ENCODE measurements at regions not wholly inside any gene's neighbourhood (a gene's known extent, or its start where the extent isn't known, plus 50 kb on each side); places are given as distances from the start of the nearest gene placed in this dataset.

DNA sequence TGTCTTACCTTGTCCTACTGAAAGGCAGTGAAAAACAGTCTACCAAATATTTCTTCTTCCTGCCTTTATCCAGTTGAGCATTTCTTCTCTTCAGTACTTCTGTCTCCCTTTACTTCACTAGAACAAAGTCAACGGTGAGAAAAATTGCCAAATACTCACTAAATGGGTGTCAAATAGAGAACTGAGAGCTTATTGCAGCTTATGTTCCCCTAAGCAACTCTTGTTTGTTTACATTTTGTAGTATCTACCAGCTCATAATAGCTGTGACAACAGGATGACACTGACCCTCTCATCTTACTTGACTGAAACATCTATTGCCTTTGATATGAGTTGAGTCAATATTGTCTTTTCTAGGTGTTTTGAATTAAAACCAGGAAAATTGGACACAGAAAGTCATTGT is 327.9 kb upstream of the SORCS1 start:
- Histone ChIP-seq H3K4me1 (no peaks in the 10 kb centered on the region), H3K9ac (no peak overlapping the region), H3K27ac (no peak overlapping the region), H3K4me3 (no peak overlapping the region), H3K36me3 (no peaks in the 10 kb centered on the region), H4K20me1 (no peaks in the 10 kb centered on the region), H3K9me3 (replicated peaks in 1 of 11) (no peaks in the 10 kb centered on the region), H3K27me3 (no peaks in the 10 kb centered on the region), H3K4me2 (no peak overlapping the region)
- TF ChIP-seq Cebpa-rat (IDR thresholded peaks at IDR 0.05) = no peak

DNA sequence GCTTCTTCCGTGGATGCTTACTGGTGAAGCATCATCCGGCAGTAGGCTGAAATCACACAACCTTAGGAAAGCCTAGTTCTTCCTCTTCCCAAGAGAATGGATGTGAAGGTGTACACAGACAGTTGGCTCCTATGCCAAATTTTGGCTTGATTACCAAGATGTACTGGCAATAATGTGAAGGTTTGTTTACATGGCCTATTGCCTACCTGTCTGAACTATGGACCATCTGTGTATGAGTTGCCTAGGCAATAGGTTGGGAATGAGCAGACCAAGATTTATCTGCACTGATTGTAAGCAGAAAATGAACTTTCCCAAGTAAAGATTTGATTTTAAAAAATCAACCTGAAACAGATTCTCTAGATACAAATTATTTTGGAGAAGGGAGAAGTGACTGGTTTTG is 325.9 kb upstream of the SORCS1 start:
- no peaks in the 10 kb centered on the region for H3K27me3 ChIP-seq
- no peaks in the 10 kb centered on the region for H3K36me3 ChIP-seq
- no peak overlapping the region for H3K9ac ChIP-seq
- no peak overlapping the region for H3K4me3 ChIP-seq
- H3K4me1 ChIP-seq = no peaks in the 10 kb centered on the region
- no peak for TF ChIP-seq Cebpa-rat (IDR thresholded peaks at IDR 0.05)
- H3K9me3 ChIP-seq (replicated peaks in 1 of 11) = no peaks in the 10 kb centered on the region
- no peaks in the 10 kb centered on the region for H4K20me1 ChIP-seq
- H3K27ac ChIP-seq = no peak overlapping the region
- no peak overlapping the region for H3K4me2 ChIP-seq

GRCh38 chr10:107487284-107487683 is 322.8 kb upstream of the SORCS1 start:
- Histone ChIP-seq H3K4me2 (no peak overlapping the region; a peak in 1 of 22 replicates), H3K4me3 (no peak overlapping the region), H3K4me1 (no peaks in the 10 kb centered on the region), H4K20me1 (no peaks in the 10 kb centered on the region), H3K27ac (no peak overlapping the region), H3K9ac (no peak overlapping the region), H3K9me3 (replicated peaks in 1 of 11) (no peaks in the 10 kb centered on the region), H3K36me3 (no peaks in the 10 kb centered on the region), H3K27me3 (no peaks in the 10 kb centered on the region)
- TF ChIP-seq Cebpa-rat (IDR thresholded peaks at IDR 0.05) = peak in 4 of 11 experiments; percentile 13 to 67 (median 49); a peak in 4 of 22 replicates

DNA sequence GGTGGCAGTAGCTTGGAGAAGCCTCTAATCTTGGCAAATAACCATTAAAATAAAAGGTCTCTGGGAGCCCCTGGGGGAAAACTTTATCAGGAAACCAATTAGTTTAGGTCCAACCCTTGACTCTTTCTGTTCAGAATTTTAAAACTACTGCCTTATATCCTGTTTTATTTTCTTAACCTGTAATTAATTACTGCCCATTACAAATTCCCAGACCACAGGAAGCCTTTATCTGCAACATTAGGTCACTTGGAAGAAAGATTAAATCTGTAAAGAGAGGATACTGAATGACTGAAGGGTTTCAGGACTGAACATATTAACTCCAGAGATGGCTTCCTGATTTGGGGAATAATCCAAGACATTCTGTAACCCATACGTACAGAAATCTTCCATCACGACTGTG is 320.5 kb upstream of the SORCS1 start:
- H3K9ac ChIP-seq = no peak overlapping the region
- no peaks in the 10 kb centered on the region for H3K4me1 ChIP-seq
- H3K4me2 ChIP-seq = no peak overlapping the region
- no peaks in the 10 kb centered on the region for H4K20me1 ChIP-seq
- no peaks in the 10 kb centered on the region for H3K9me3 ChIP-seq (replicated peaks in 1 of 11)
- no peaks in the 10 kb centered on the region for H3K36me3 ChIP-seq
- TF ChIP-seq Cebpa-rat (IDR thresholded peaks at IDR 0.05) = no peak
- H3K27ac ChIP-seq = no peak overlapping the region
- no peaks in the 10 kb centered on the region for H3K27me3 ChIP-seq
- H3K4me3 ChIP-seq = no peak overlapping the region

DNA sequence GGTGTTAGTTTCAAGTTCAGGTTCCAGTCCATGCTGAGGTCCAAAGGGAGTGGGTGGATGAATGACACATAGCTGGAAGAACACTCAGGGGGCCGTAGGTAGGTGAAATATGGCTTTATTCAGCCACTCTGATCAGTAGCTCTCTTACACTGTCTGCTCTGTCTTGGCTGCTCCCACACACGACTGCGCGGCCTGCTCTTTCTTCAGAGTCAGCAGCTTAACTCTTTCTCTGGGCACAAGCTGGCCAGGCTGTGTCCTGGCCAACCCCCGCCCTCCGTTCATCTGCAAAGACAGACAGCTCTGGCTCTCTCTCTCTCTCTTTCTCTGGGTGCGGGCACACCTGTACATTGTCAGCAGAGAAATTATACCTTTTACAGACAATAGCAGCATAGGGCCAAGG is 317.4 kb upstream of the SORCS1 start:
- no peak for TF ChIP-seq Cebpa-rat (IDR thresholded peaks at IDR 0.05)
- no peaks in the 10 kb centered on the region for H4K20me1 ChIP-seq
- no peak overlapping the region for H3K4me2 ChIP-seq
- H3K9ac ChIP-seq = no peak overlapping the region
- H3K36me3 ChIP-seq = no peaks in the 10 kb centered on the region
- H3K4me1 ChIP-seq = peaks cover 0 to 8% (median 0%) of the 10 kb centered on the region in 10 experiments; a peak in 3 of 20 replicates
- no peaks in the 10 kb centered on the region for H3K27me3 ChIP-seq
- H3K9me3 ChIP-seq (replicated peaks in 1 of 11) = no peaks in the 10 kb centered on the region
- H3K4me3 ChIP-seq = no peak overlapping the region
- H3K27ac ChIP-seq = no peak overlapping the region

DNA sequence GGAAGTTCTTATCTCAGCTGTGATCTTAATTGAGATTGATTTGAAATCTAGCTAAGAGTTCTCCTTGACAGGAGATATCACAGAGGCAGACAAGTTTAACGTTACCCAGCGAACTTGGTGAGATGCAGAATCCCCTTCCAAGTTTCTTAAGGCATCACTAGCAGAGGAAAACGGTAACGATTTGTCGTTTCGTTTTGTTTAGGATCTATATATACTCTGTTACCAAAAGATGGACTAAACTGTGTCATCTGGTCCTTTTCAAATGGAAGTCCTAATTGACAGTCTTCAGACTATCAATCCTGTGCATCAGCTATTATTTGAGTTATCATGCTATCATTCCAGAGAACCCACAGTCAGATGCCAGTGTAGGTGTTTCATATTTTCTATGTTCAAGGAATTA is 316.7 kb upstream of the SORCS1 start:
- Histone ChIP-seq H3K4me1 (peaks cover 0 to 14% (median 0%) of the 10 kb centered on the region in 10 experiments; a peak in 3 of 20 replicates), H3K36me3 (no peaks in the 10 kb centered on the region), H3K4me2 (no peak overlapping the region), H3K4me3 (no peak overlapping the region), H3K27me3 (no peaks in the 10 kb centered on the region), H4K20me1 (no peaks in the 10 kb centered on the region), H3K27ac (no peak overlapping the region), H3K9me3 (replicated peaks in 1 of 11) (no peaks in the 10 kb centered on the region), H3K9ac (no peak overlapping the region)
- no peak for TF ChIP-seq Cebpa-rat (IDR thresholded peaks at IDR 0.05)

- H3K9ac ChIP-seq = no peak overlapping the region
- H3K4me3 ChIP-seq = no peak overlapping the region
- TF ChIP-seq Cebpa-rat (IDR thresholded peaks at IDR 0.05) = no peak
- no peaks in the 10 kb centered on the region for H4K20me1 ChIP-seq
- no peaks in the 10 kb centered on the region for H3K9me3 ChIP-seq (replicated peaks in 1 of 11)
- no peak overlapping the region for H3K4me2 ChIP-seq
- no peaks in the 10 kb centered on the region for H3K27me3 ChIP-seq
- no peak overlapping the region for H3K27ac ChIP-seq
- no peaks in the 10 kb centered on the region for H3K36me3 ChIP-seq
- H3K4me1 ChIP-seq = peaks cover 0 to 14% (median 0%) of the 10 kb centered on the region in 10 experiments; a peak in 3 of 20 replicates
Observed at GRCh38 chr10:107480781-107481180, 316.3 kb upstream of the SORCS1 start.

DNA sequence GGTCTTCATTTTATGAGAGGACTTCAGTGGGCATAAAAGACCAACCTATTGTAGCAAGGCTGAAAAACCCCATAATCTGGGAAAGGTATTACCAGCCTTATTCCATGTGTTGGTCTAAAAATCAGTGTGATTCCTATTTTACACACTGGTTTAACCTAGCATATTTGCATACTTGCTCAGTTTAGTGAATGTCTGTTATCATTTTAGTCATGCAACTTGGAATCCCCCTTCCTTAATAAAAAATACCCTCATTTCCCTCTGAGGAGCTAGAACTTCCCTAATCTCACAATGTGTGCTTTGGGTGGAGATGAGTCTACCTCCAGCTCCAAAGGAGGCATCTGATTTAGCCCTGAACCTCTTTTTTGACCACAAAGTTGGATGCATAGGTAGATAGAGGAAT is 312.8 kb upstream of the SORCS1 start:
- H3K4me3 ChIP-seq = no peak overlapping the region
- H3K36me3 ChIP-seq = no peaks in the 10 kb centered on the region
- peaks cover 0 to 14% (median 0%) of the 10 kb centered on the region in 10 experiments; a peak in 3 of 20 replicates for H3K4me1 ChIP-seq
- no peak overlapping the region for H3K9ac ChIP-seq
- no peaks in the 10 kb centered on the region for H3K9me3 ChIP-seq (replicated peaks in 1 of 11)
- no peaks in the 10 kb centered on the region for H4K20me1 ChIP-seq
- no peak overlapping the region for H3K27ac ChIP-seq
- no peak for TF ChIP-seq Cebpa-rat (IDR thresholded peaks at IDR 0.05)
- no peaks in the 10 kb centered on the region for H3K27me3 ChIP-seq
- H3K4me2 ChIP-seq = peak overlapping the region in 2 of 11 experiments; percentile 39 to 47; a peak in 3 of 22 replicates

- Histone ChIP-seq H3K4me1 (peaks cover 0 to 14% (median 0%) of the 10 kb centered on the region in 10 experiments; a peak in 3 of 20 replicates), H3K36me3 (no peaks in the 10 kb centered on the region), H3K9me3 (replicated peaks in 1 of 11) (no peaks in the 10 kb centered on the region), H3K9ac (no peak overlapping the region), H3K4me2 (no peak overlapping the region), H3K4me3 (no peak overlapping the region), H3K27me3 (no peaks in the 10 kb centered on the region), H4K20me1 (no peaks in the 10 kb centered on the region), H3K27ac (no peak overlapping the region)
- TF ChIP-seq Cebpa-rat (IDR thresholded peaks at IDR 0.05) = no peak
Observed at GRCh38 chr10:107476408-107476807, 311.9 kb upstream of the SORCS1 start.

- H3K36me3 ChIP-seq = no peaks in the 10 kb centered on the region
- no peaks in the 10 kb centered on the region for H3K9me3 ChIP-seq (replicated peaks in 1 of 11)
- H4K20me1 ChIP-seq = no peaks in the 10 kb centered on the region
- no peak overlapping the region for H3K27ac ChIP-seq
- no peaks in the 10 kb centered on the region for H3K27me3 ChIP-seq
- TF ChIP-seq Cebpa-rat (IDR thresholded peaks at IDR 0.05) = 0 out of 22 replicates have a peak, but pooled peaks of 2 of the 11 experiments have one; percentile 9 to 28
- H3K4me3 ChIP-seq = no peak overlapping the region
- peaks cover 0 to 14% (median 0%) of the 10 kb centered on the region in 10 experiments; a peak in 3 of 20 replicates for H3K4me1 ChIP-seq
- no peak overlapping the region for H3K4me2 ChIP-seq
- H3K9ac ChIP-seq = no peak overlapping the region
Observed at GRCh38 chr10:107474650-107475049, 310.1 kb upstream of the SORCS1 start.

Measured in BLaER1 treated with 17β-estradiol and CSF1 and Interleukin-3, amounts not matched to agents 10 nM and 100 nM (cell line).